ENCODE measurements at regions not wholly inside any gene's neighbourhood (a gene's known extent, or its start where the extent isn't known, plus 50 kb on each side); places are given as distances from the start of the nearest gene placed in this dataset.

DNA sequence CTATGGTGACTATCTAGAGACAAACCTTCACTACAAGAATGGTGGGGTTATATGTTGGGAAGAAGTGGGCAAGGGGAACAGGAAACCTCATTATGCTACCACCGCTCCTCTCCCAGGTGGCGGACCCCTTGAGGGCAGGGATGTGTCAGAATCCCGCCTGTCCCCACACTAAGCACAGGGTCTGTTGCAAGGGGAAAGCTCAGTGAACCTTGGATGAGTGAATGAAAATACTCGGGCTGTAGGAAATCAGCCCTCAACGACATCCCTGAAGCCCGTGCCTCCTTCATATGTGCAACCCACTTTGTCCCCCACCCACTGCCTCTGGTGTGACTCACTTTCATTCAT, 68.2 kb upstream of the AMPD3 start:
- no peak for TF ChIP-seq CTCF (conservative IDR thresholded peaks at IDR 0.05)
- H3K27ac ChIP-seq, result peak overlapping the region; percentile 82

DNA sequence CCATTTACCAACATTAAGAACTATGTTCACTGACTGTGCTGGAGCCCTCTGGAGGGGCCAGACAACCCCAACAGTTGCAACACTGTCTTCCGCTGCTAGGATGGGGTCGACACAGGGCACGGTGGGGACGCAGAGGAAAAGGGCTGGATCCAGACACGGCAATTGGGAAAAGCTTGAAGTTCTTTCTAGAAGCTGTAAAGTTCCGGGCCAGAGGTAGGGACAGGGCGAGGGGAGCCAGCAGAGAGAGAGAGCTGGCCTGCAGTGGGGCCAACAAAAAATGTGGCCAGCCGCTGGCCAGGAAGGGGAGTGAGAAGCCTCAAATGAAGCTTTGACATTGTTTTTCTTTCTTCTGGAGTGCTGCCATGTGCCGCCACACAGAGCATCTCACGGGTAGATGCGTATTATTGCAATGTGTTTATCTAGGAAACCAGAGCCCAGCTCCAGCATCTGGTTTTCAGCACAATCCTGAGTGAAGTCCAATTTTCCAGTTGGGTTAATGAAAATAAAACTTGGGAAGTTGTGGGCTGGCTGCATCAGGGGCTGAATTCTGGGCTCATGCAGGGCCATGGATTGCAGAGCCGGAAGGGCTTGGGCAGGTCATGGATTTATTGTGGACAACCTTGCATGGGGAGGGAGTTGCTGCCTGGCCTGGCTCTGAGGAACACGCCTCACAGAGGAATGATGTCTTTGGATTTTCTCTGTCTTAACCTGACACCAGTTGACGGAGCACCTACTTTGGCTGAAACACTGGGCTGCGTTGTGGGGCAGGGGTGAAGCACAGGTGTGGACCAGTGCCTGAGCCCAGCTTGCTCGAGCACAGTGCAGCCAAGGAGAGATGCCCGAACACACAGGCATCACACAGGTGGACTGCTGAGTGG, 67.6 kb upstream of the AMPD3 start:
- TF ChIP-seq CTCF (conservative IDR thresholded peaks at IDR 0.05), result no peak
- H3K27ac ChIP-seq, result peak overlapping the region; percentile 82

- H3K27ac ChIP-seq, result peak overlapping the region; percentile 82
- no peak for TF ChIP-seq CTCF (conservative IDR thresholded peaks at IDR 0.05)
Observed at GRCh38 chr11:10388101-10388500, 67.0 kb upstream of the AMPD3 start.

- peak overlapping the region; percentile 82 for H3K27ac ChIP-seq
- no peak for TF ChIP-seq CTCF (conservative IDR thresholded peaks at IDR 0.05)
Observed at GRCh38 chr11:10388574-10388973, 66.5 kb upstream of the AMPD3 start.

DNA sequence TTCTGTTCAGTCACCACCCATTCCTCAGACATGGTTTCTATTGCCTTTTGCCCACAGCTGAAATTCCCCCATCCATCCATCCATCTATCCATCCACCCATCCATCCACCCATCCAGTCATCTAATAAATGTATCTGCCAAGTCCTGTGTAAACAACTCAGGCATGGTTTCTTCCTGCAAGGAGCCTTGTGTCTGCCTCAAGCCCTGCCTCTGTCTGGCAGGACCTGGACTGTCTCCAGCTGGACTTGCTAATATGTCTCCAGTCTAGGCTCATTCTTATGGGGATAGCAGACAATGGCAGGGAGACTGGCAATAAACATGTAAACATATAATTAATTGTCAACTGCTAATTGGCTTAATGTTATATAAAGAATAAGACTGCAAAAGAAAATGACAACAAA, 64.7 kb upstream of the AMPD3 start:
- peak overlapping the region; percentile 82 for H3K27ac ChIP-seq
- TF ChIP-seq CTCF (conservative IDR thresholded peaks at IDR 0.05), result no peak

DNA sequence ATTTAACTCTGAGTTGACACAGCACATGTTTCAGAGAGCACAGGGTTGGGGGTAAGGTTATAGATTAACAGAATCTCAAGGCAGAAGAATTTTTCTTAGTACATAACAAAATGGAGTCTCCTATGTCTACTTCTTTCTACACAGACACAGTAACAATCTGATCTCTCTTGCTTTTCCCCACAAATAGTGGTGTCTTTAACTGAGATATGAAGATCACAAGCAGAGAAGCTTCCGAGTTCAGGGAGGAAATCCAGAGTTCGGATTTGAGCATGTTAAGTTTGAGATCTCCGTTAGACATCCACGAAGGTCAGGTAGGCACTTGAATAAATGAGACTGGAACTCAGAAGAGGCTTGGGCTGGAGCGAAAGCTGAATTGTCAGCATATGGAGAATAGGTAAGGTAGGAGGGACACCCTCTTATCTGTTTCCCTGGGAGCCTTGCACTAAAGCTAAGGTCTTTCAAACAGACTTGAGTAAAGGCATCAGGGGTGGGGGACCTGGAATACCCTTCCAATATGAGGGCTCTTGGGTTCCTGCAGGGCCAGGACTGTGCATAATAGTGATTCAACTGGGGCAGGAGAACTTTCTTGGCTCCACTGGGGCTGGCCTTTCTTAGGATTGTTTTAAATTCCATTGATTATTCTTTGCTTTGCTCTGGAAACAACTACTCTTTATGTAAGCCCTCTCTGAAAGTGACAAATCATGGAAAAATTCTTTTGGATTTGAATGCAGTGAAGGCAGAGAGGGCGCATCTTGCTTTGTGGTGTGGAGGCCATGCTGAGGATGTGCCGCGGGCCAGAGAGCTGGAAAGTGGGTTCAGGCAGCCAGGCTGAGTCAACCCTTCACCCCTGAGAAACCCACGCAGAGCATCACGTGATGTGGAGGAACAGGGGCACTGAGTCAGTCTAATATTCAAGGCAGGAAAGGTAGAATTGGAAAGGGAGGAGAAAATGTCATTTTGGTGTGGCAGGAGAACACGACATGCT, 62.7 kb upstream of the AMPD3 start:
- no peak for TF ChIP-seq CTCF (conservative IDR thresholded peaks at IDR 0.05)
- no peak overlapping the region; the same call in 1 of the 2 replicates for H3K27ac ChIP-seq

Measured in VCaP (cell line).